ENCODE measurements at regions not wholly inside any gene's neighbourhood (a gene's known extent, or its start where the extent isn't known, plus 50 kb on each side); places are given as distances from the start of the nearest gene placed in this dataset.

- intact Hi-C loops (cut with micrococcal nuclease) = no loop called here
- Histone ChIP-seq H3K27me3 (ENCODE audit: control insufficient read depth, insufficient read depth, low read length) (no peaks in the 10 kb centered on the region), H3K27ac (ENCODE audit: low read length) (no peak overlapping the region), H3K9me3 (ENCODE audit: control insufficient read depth, insufficient read depth, low read length) (no peaks in the 10 kb centered on the region), H3K4me1 (ENCODE audit: control insufficient read depth, insufficient read depth, low read length) (no peaks in the 10 kb centered on the region), H3K36me3 (ENCODE audit: control insufficient read depth, insufficient read depth, low read length) (no peaks in the 10 kb centered on the region), H3K4me3 (ENCODE audit: low read length) (no peak overlapping the region)
- H3K27ac Mint-ChIP-seq = no peak overlapping the region
- H3K4me3 Mint-ChIP-seq = no peak overlapping the region
- ATAC-seq = no peak
- H3K9me3 Mint-ChIP-seq = peaks cover 3 to 6% of the 10 kb centered on the region in 2 donors
- 80% methylated on average over 2 of the region's 3 CpGs for WGBS (ENCODE audit: insufficient coverage)
- DNase-seq = no peak
- H3K27me3 Mint-ChIP-seq (ENCODE audit: low read depth in 2 of 2) = no peaks in the 10 kb centered on the region
- H3K36me3 Mint-ChIP-seq = no peaks in the 10 kb centered on the region
- H3K4me1 Mint-ChIP-seq = no peaks in the 10 kb centered on the region
- TF ChIP-seq, protein P1, sequence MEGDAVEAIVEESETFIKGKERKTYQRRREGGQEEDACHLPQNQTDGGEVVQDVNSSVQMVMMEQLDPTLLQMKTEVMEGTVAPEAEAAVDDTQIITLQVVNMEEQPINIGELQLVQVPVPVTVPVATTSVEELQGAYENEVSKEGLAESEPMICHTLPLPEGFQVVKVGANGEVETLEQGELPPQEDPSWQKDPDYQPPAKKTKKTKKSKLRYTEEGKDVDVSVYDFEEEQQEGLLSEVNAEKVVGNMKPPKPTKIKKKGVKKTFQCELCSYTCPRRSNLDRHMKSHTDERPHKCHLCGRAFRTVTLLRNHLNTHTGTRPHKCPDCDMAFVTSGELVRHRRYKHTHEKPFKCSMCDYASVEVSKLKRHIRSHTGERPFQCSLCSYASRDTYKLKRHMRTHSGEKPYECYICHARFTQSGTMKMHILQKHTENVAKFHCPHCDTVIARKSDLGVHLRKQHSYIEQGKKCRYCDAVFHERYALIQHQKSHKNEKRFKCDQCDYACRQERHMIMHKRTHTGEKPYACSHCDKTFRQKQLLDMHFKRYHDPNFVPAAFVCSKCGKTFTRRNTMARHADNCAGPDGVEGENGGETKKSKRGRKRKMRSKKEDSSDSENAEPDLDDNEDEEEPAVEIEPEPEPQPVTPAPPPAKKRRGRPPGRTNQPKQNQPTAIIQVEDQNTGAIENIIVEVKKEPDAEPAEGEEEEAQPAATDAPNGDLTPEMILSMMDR (IDR thresholded peaks at IDR 0.05) = no peak
These were observed 127.1 kb upstream of the BMP4 start for GRCh38 chr14:54083549-54084239.

DNA sequence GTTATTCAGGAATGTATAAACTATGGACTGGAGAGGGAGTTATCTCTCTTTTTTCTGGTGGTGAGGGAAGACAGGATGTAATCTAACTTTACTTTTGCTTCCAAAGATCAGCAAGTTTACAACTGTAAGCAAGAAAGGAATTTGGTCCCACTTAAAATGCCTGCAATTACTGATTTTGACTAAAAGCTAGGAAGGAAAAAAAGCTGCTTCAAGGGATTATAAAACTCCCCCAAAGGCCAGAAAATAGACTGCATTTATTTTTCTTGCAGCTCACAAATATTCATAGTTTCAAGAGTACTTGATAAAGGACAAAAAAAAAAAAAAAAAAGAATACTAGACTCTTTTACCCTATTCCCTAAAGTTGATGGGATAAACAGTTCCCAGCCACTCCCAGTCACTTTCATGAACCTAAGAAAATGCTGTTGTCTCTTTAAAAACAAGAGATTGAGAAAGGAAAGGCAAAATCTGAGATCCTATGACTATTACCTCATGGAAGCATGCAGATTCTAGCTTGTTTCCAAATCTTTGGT lies 128.7 kb upstream of the BMP4 start:
- H3K4me3 Mint-ChIP-seq = no peak overlapping the region
- peaks cover 6 to 9% of the 10 kb centered on the region in 2 donors for H3K9me3 Mint-ChIP-seq
- H3K4me1 Mint-ChIP-seq = no peaks in the 10 kb centered on the region
- H3K27me3 ChIP-seq (ENCODE audit: control insufficient read depth, insufficient read depth, low read length) = no peaks in the 10 kb centered on the region
- no peak overlapping the region for H3K27ac ChIP-seq (ENCODE audit: low read length)
- H3K36me3 Mint-ChIP-seq = no peaks in the 10 kb centered on the region
- ATAC-seq (no peak), DNase-seq (no peak)
- no peaks in the 10 kb centered on the region for H3K27me3 Mint-ChIP-seq (ENCODE audit: low read depth in 2 of 2)
- H3K4me1 ChIP-seq (ENCODE audit: control insufficient read depth, insufficient read depth, low read length) = no peaks in the 10 kb centered on the region
- no peaks in the 10 kb centered on the region for H3K9me3 ChIP-seq (ENCODE audit: control insufficient read depth, insufficient read depth, low read length)
- intact Hi-C loops (cut with micrococcal nuclease) = no loop called here
- no peak overlapping the region for H3K27ac Mint-ChIP-seq
- no peaks in the 10 kb centered on the region for H3K36me3 ChIP-seq (ENCODE audit: control insufficient read depth, insufficient read depth, low read length)
- no peak overlapping the region for H3K4me3 ChIP-seq (ENCODE audit: low read length)
- TF ChIP-seq, protein P1 (IDR thresholded peaks at IDR 0.05) = no peak

GRCh38 chr14:54085841-54086240 lies 129.2 kb upstream of the BMP4 start:
- TF ChIP-seq, protein P1 (IDR thresholded peaks at IDR 0.05) = no peak
- peaks cover 7 to 9% of the 10 kb centered on the region in 2 donors for H3K9me3 Mint-ChIP-seq
- WGBS (ENCODE audit: insufficient coverage) = 86% methylated on average over 3 of the region's 4 CpGs
- Histone ChIP-seq H3K36me3 (ENCODE audit: control insufficient read depth, insufficient read depth, low read length) (no peaks in the 10 kb centered on the region), H3K4me3 (ENCODE audit: low read length) (no peak overlapping the region), H3K27ac (ENCODE audit: low read length) (no peak overlapping the region), H3K4me1 (ENCODE audit: control insufficient read depth, insufficient read depth, low read length) (no peaks in the 10 kb centered on the region), H3K27me3 (ENCODE audit: control insufficient read depth, insufficient read depth, low read length) (no peaks in the 10 kb centered on the region), H3K9me3 (ENCODE audit: control insufficient read depth, insufficient read depth, low read length) (peaks cover 2% of the 10 kb centered on the region)
- H3K27ac Mint-ChIP-seq = no peak overlapping the region
- H3K4me3 Mint-ChIP-seq = no peak overlapping the region
- intact Hi-C loops (cut with micrococcal nuclease) = no loop called here
- ATAC-seq (no peak), DNase-seq (no peak)
- H3K36me3 Mint-ChIP-seq = no peaks in the 10 kb centered on the region
- H3K27me3 Mint-ChIP-seq (ENCODE audit: low read depth in 2 of 2) = no peaks in the 10 kb centered on the region
- H3K4me1 Mint-ChIP-seq = no peaks in the 10 kb centered on the region

DNA sequence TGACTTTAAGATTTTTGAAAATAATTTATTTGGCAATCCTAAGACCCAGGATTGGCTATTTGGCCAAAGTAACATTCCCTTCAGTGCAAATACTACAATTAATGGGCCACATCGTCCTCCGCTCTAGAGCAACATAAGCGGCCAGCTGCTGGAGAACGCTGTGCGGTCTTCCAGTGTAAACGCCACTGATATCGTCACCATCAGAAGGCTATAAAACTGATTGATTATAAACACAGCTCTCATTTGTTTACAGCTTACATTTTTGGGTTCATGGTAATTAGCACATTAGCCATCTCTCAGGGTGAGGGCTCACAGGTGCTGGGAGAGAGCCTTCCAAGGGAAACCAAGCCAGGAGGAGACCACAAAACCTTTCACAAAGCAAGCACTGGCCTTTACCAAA lies 130.1 kb upstream of the BMP4 start:
- H3K27ac Mint-ChIP-seq = no peak overlapping the region
- H3K36me3 Mint-ChIP-seq = no peaks in the 10 kb centered on the region
- H3K27me3 Mint-ChIP-seq (ENCODE audit: low read depth in 2 of 2) = no peaks in the 10 kb centered on the region
- intact Hi-C loops (cut with micrococcal nuclease) = no loop called here
- no peak overlapping the region for H3K27ac ChIP-seq (ENCODE audit: low read length)
- H3K36me3 ChIP-seq (ENCODE audit: control insufficient read depth, insufficient read depth, low read length) = no peaks in the 10 kb centered on the region
- no peaks in the 10 kb centered on the region for H3K4me1 Mint-ChIP-seq
- H3K4me1 ChIP-seq (ENCODE audit: control insufficient read depth, insufficient read depth, low read length) = no peaks in the 10 kb centered on the region
- DNase-seq = no peak
- 65% methylated on average over 7 of the region's 7 CpGs for WGBS (ENCODE audit: insufficient coverage)
- peaks cover 7 to 9% of the 10 kb centered on the region in 2 donors for H3K9me3 Mint-ChIP-seq
- H3K9me3 ChIP-seq (ENCODE audit: control insufficient read depth, insufficient read depth, low read length) = peaks cover 2% of the 10 kb centered on the region
- TF ChIP-seq, protein P1 (IDR thresholded peaks at IDR 0.05) = no peak
- H3K27me3 ChIP-seq (ENCODE audit: control insufficient read depth, insufficient read depth, low read length) = no peaks in the 10 kb centered on the region
- no peak for ATAC-seq
- no peak overlapping the region for H3K4me3 Mint-ChIP-seq
- H3K4me3 ChIP-seq (ENCODE audit: low read length) = no peak overlapping the region
